Ishikawa (cell line): ENCODE measurements at regions not wholly inside any gene's neighbourhood (a gene's known extent, or its start where the extent isn't known, plus 50 kb on each side); places are given as distances from the start of the nearest gene placed in this dataset.

ENCODE experiments used
- CEBPB ChIP-seq: IDR thresholded peaks from 2 replicates; pipeline ENCODE4 v1.6.1; 2012
- CREB1 ChIP-seq: IDR thresholded peaks from 2 replicates; pipeline ENCODE4 v1.6.1; 2012; ENCODE audit warnings: low read depth
- EGR1 ChIP-seq: IDR thresholded peaks from 2 replicates; pipeline ENCODE4 v1.6.1; 2012
- EP300 ChIP-seq: IDR thresholded peaks from 2 replicates; pipeline ENCODE4 v1.6.1; 2012; ENCODE audit warnings: borderline replicate concordance
- FOXM1 ChIP-seq: IDR thresholded peaks from 2 replicates; pipeline ENCODE4 v1.6.1; 2012; ENCODE audit warnings: low read depth, borderline replicate concordance
- NFIC ChIP-seq: IDR thresholded peaks from 2 replicates; pipeline ENCODE4 v1.6.1; 2012
- RAD21 ChIP-seq: IDR thresholded peaks from 2 replicates; pipeline ENCODE4 v1.6.1; 2012; ENCODE audit warnings: low read depth
- REST ChIP-seq: IDR thresholded peaks from 2 replicates; pipeline ENCODE4 v1.6.1; 2012; ENCODE audit warnings: low read depth, mild to moderate bottlenecking
- TAF1 ChIP-seq: IDR thresholded peaks from 2 replicates; pipeline ENCODE4 v1.6.1; 2012; ENCODE audit warnings: low read depth, mild to moderate bottlenecking
- TCF12 ChIP-seq: IDR thresholded peaks from 2 replicates; pipeline ENCODE4 v1.6.1; 2012; ENCODE audit warnings: low read depth
- TEAD4 ChIP-seq: IDR thresholded peaks from 2 replicates; pipeline ENCODE4 v1.6.1; 2012
- YY1 ChIP-seq: IDR thresholded peaks from 2 replicates; pipeline ENCODE4 v1.6.1; 2012; ENCODE audit warnings: low read depth
- ZBTB7A ChIP-seq: IDR thresholded peaks from 2 replicates; pipeline ENCODE4 v1.6.1; 2012; ENCODE audit warnings: low read depth
- TF ChIP-seq, protein P1 (sequence below): IDR thresholded peaks from 2 replicates; pipeline ENCODE4 v1.6.1; 2012
- TF ChIP-seq, protein P2 (sequence below): IDR thresholded peaks from 2 replicates; pipeline ENCODE4 v1.6.1; 2012

DNA sequence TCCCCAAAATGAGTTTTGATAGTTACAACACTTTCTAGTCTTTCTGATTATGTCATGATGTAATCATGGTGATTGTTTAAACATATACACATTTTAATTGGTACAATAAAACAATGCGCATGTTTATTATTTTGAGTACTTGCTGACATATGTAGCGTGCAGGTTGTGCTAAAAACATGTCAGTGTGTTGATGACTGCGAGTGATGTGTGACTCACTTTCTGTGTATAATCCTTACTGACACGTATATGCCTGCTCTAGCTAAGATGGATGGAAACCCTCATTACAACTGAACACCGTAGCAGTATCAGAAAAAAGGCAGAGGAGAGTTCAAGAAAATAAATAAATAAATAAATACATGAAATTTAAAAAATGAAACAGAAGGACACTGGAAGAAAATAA is 1552.4 kb upstream of the FLRT2 start:
- TF ChIP-seq TCF12 (no peak), CEBPB (no peak), YY1 (no peak), NFIC (no peak), TEAD4 (no peak), REST (no peak), ZBTB7A (no peak), EP300 (no peak), TAF1 (no peak), EGR1 (no peak), CREB1 (no peak), FOXM1 (no peak), RAD21 (no peak)
- TF ChIP-seq, protein P1, sequence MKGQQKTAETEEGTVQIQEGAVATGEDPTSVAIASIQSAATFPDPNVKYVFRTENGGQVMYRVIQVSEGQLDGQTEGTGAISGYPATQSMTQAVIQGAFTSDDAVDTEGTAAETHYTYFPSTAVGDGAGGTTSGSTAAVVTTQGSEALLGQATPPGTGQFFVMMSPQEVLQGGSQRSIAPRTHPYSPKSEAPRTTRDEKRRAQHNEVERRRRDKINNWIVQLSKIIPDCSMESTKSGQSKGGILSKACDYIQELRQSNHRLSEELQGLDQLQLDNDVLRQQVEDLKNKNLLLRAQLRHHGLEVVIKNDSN: no peak
- TF ChIP-seq, protein P2, sequence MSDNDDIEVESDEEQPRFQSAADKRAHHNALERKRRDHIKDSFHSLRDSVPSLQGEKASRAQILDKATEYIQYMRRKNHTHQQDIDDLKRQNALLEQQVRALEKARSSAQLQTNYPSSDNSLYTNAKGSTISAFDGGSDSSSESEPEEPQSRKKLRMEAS: no peak

DNA sequence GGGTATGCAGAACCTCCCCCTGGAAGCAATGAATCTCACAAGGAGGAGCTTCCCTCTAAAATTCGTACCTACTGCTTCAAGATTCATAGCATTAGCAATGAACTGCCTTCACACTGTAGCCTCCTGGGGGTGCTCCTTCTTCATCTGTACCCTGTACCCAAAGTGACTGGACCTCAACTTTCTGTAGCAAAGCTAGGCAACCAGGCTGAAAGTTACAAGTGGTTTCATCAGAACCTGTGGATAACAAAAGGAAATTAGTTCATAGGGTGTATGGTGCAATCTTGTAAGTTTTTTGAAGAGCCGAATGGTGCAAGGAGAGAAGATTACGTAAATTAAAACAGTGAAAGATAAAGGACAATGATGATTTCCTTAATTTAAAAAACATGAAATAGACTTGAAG is 1541.7 kb upstream of the FLRT2 start:
- TF ChIP-seq RAD21: no peak
- TF ChIP-seq CEBPB: no peak

GRCh38 chr14:83991666-83992065 is 1538.3 kb upstream of the FLRT2 start:
- TF ChIP-seq EP300 (no peak), NFIC (no peak), TCF12 (no peak), TEAD4 (no peak), FOXM1 (no peak), YY1 (no peak), REST (no peak), CEBPB (no peak), CREB1 (no peak), EGR1 (no peak), RAD21 (no peak), TAF1 (no peak), ZBTB7A (no peak)
- TF ChIP-seq, protein P1: no peak
- TF ChIP-seq, protein P2: no peak

DNA sequence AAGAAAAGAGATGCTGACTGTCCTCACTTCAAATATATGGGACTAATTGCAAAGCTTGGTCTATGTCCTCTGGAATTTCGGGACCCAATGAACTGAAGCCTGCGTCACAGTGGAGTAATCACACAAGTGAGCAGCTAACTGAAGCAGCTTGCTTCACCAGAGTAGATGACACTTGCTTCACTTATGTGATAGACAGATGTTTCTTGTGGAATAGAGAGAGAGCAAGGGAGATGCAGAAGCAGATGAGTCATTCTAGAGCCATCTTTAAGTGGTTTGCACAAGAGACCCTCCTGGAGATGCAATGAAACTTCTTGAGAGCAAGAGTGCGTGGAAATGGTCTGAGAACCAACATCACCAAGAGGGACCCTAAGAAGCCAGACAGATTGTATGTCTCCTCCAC is 1537.1 kb upstream of the FLRT2 start:
- TF ChIP-seq EGR1: no peak
- TF ChIP-seq, protein P2: no peak
- TF ChIP-seq, protein P1: no peak

- TF ChIP-seq CREB1: no peak
- TF ChIP-seq TCF12: no peak
- no peak for TF ChIP-seq EGR1
- TF ChIP-seq FOXM1: no peak
- no peak for TF ChIP-seq TAF1
- TF ChIP-seq TEAD4: no peak
- TF ChIP-seq, protein P1: no peak
- no peak for TF ChIP-seq EP300
- TF ChIP-seq REST: no peak
Measured at GRCh38 chr14:83993545-83993944, 1536.4 kb upstream of the FLRT2 start.
